Fibroblast of the aortic adventitia (primary cell): ENCODE measurements at regions not wholly inside any gene's neighbourhood (a gene's known extent, or its start where the extent isn't known, plus 50 kb on each side); places are given as distances from the start of the nearest gene placed in this dataset.

Experiments used
- DNase-seq: peaks from one replicate; pipeline ENCODE4 v3.0.0-alpha.2; 2010; ENCODE audit warnings: low read depth
- H3K4me3 ChIP-seq: 2 replicates; pipeline ENCODE4 v1.5.1; 2011; ENCODE audit warnings: low read depth, mild to moderate bottlenecking, control low read depth, low read length, moderate library complexity
- CTCF ChIP-seq: IDR thresholded peaks from 2 replicates; pipeline ENCODE4 v1.5.1; 2011; ENCODE audit warnings: mild to moderate bottlenecking, low read length, control low read depth, inconsistent platforms; ENCODE audit not compliant: insufficient read depth

GRCh38 chr2:238698072-238698352 lies 149.9 kb upstream of the TWIST2 start:
- DNase-seq: no peak
- TF ChIP-seq CTCF: no peak
- no peak overlapping the region for H3K4me3 ChIP-seq

- no peak for TF ChIP-seq CTCF
- DNase-seq: no peak
Measured at GRCh38 chr2:238698451-238699306, 149.2 kb upstream of the TWIST2 start.

GRCh38 chr2:238699307-238700116 lies 148.4 kb upstream of the TWIST2 start:
- no peak for DNase-seq
- H3K4me3 ChIP-seq: no peak overlapping the region
- no peak for TF ChIP-seq CTCF

More at GRCh38 chr2:238698451-238699306, 149.2 kb upstream of the TWIST2 start:
- no peak overlapping the region for H3K4me3 ChIP-seq

- DNase-seq: peak; percentile 92
- TF ChIP-seq CTCF: no peak
- no peak overlapping the region for H3K4me3 ChIP-seq
Measured at GRCh38 chr2:238700117-238700457, 147.8 kb upstream of the TWIST2 start.

GRCh38 chr2:238700506-238701340 lies 147.2 kb upstream of the TWIST2 start:
- no peak for TF ChIP-seq CTCF
- H3K4me3 ChIP-seq: no peak overlapping the region
- DNase-seq: no peak

GRCh38 chr2:238701341-238702206 lies 146.3 kb upstream of the TWIST2 start:
- no peak overlapping the region for H3K4me3 ChIP-seq
- TF ChIP-seq CTCF: no peak
- no peak for DNase-seq
